HCT116 (cell line): ENCODE measurements at regions not wholly inside any gene's neighbourhood (a gene's known extent, or its start where the extent isn't known, plus 50 kb on each side); places are given as distances from the start of the nearest gene placed in this dataset.

Experiments used
- ATF3 ChIP-seq: IDR thresholded peaks from 2 replicates; pipeline ENCODE4 v1.6.1; 2012
- FOSL1 ChIP-seq: IDR thresholded peaks from 2 replicates; pipeline ENCODE4 v1.6.1; 2012; ENCODE audit warnings: low read depth
- JUND ChIP-seq: IDR thresholded peaks from 2 replicates; pipeline ENCODE4 v1.6.1; 2012
- POLR2A ChIP-seq: IDR thresholded peaks from 2 replicates; pipeline ENCODE4 v1.7.0; 2011; ENCODE audit warnings: borderline replicate concordance; ENCODE audit not compliant: insufficient read depth, insufficient read length; ENCODE audit errors: extremely low read depth

DNA sequence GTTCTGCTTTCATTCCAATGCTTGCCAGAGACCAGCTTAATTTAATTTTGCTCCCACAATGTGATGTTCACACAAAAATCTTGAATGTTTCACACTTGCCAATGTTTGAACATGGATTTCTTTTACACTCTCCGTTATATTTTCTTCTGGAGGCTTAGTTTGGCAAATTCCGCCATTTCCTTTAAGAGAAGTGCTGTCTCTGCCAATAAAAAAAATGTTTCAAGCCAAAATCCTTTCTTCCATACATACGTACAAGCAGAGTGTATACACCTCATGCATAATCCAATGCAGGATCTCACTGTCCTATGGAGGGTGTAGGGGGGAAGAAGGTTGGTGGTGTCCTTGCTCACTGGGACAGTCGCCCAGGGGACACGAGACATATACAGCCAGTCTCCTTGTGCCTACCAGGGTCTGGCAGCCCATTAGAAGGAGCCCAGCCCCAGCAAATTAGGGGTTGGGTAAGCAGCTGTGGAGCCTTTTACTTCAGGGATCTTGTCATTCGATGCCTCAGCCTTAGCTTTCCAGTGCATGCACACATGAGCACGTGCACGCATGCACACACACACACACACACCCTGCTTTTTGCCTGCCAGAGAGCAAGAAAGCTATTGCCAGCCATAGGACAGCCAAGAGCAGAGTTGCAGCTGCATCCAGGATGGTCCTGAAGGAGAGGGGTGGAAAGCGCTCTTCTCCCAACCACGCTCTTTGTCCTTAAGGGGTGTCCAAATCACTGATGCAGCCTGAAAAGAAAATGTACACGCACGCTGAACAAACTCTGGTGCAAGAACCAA, 208.3 kb downstream of the FOXO1 start:
- TF ChIP-seq JUND = no peak
- TF ChIP-seq POLR2A = no peak
- TF ChIP-seq FOSL1 = no peak
- no peak for TF ChIP-seq ATF3
